HEK293T (cell line): ENCODE measurements at regions not wholly inside any gene's neighbourhood (a gene's known extent, or its start where the extent isn't known, plus 50 kb on each side); places are given as distances from the start of the nearest gene placed in this dataset.

ENCODE experiments used
- BHLHE40 ChIP-seq: fragments of 450-650 bp; IDR thresholded peaks from 2 replicates; pipeline ENCODE4 v1.6.1; 2016; ENCODE audit warnings: mild to moderate bottlenecking, moderate library complexity, borderline replicate concordance
- FOXK2 ChIP-seq: fragments of 450-650 bp; IDR thresholded peaks from 2 replicates; pipeline ENCODE4 v1.6.1; 2016; ENCODE audit warnings: mild to moderate bottlenecking
- FOXM1 ChIP-seq: fragments of 450-650 bp; IDR thresholded peaks from 2 replicates; pipeline ENCODE4 v1.6.1; 2017; ENCODE audit warnings: mild to moderate bottlenecking, borderline replicate concordance
- L3MBTL2 ChIP-seq: fragments of 450-650 bp; conservative IDR thresholded peaks from 2 replicates; pipeline ENCODE4 v1.6.1; 2016; ENCODE audit warnings: mild to moderate bottlenecking
- LEF1 ChIP-seq: fragments of 450-650 bp; IDR thresholded peaks from 2 replicates; pipeline ENCODE4 v1.6.1; 2017; ENCODE audit warnings: mild to moderate bottlenecking, borderline replicate concordance
- TF ChIP-seq, protein P1 (sequence below): fragments of 450-650 bp; IDR thresholded peaks from 2 replicates; pipeline ENCODE4 v1.6.1; 2016

DNA sequence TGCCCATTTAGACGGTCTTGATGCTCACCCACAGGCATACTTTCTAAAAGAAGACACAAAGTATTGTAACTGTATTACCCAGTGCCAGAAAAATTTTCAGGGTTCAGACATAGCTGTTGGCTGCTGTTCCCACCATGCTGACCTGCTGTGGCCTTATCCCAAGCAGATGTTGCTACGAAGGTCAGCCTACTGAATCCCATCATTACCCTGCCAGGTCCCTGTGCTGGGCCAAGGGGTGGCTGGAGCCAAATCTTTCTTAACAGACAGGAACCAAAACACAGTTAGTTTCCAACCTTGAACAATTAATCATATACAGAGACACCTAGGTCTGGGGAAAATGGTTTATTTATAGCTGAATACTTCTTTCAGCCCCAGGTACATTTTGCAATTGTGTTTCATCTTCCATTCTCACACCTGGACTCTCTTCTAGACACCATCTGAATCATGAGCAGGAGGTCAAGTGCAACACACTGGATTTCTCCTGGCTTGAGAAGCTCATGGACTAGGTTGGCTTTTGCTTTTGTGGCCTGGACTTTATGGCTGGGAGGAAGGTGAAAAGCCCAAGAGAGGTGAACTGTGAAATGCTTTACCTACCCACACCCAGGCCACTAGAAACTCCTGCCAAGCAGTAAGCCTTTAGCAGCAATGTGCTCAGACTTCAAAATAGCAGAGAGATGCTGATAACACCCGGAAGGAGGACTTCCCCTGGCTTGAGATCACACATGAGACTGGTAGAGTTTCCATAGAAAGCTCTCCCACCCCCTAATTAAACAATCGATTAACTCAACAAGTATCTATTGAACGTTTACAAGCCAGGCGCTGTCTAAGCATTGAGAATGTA lies 150.1 kb downstream of the SUDS3 start:
- TF ChIP-seq FOXM1 (no peak), L3MBTL2 (no peak), BHLHE40 (no peak), LEF1 (no peak), FOXK2 (no peak)
- TF ChIP-seq, protein P1, sequence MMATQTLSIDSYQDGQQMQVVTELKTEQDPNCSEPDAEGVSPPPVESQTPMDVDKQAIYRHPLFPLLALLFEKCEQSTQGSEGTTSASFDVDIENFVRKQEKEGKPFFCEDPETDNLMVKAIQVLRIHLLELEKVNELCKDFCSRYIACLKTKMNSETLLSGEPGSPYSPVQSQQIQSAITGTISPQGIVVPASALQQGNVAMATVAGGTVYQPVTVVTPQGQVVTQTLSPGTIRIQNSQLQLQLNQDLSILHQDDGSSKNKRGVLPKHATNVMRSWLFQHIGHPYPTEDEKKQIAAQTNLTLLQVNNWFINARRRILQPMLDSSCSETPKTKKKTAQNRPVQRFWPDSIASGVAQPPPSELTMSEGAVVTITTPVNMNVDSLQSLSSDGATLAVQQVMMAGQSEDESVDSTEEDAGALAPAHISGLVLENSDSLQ: no peak
